Spleen (tissue), 11 donors: ENCODE measurements at regions not wholly inside any gene's neighbourhood (a gene's known extent, or its start where the extent isn't known, plus 50 kb on each side); places are given as distances from the start of the nearest gene placed in this dataset.

Experiments used
- DNase-seq: peaks from one replicate; pipeline ENCODE4 v3.0.0-alpha.2; 2020
- H3K27ac ChIP-seq, 8 donors: fragments of 200-600 bp; sonication (generic) in 7 of 8; 1 replicate in 4 of 8; 2 replicates in 4 of 8; pipeline versions ENCODE4 v1.5.0 to v1.8.0; 2016 to 2021; ENCODE audit warnings: inconsistent platforms in 4 of 8, mild to moderate bottlenecking in 4 of 8, moderate library complexity in 1 of 8
- H3K27me3 ChIP-seq, 7 donors: fragments of 200-600 bp; sonication (generic) in 6 of 7; replicated peaks in 1 of 7; 1 replicate in 4 of 7; 2 replicates in 3 of 7; pipeline versions ENCODE4 v1.5.0 to v1.8.0; 2016 to 2021; ENCODE audit warnings: inconsistent platforms in 3 of 7, mild to moderate bottlenecking in 1 of 7
- H3K36me3 ChIP-seq, 6 donors: fragments of 200-600 bp; sonication (generic) in 5 of 6; 1 replicate in 4 of 6; 2 replicates in 2 of 6; pipeline versions ENCODE4 v1.5.0 to v1.8.0; 2016 to 2021; ENCODE audit warnings: inconsistent platforms in 2 of 6
- H3K4me1 ChIP-seq, 6 donors: fragments of 200-600 bp; sonication (generic) in 5 of 6; 1 replicate in 3 of 6; 2 replicates in 3 of 6; pipeline versions ENCODE4 v1.5.0 to v1.8.0; 2016 to 2021; ENCODE audit warnings: inconsistent platforms in 3 of 6
- H3K4me3 ChIP-seq, 8 donors: fragments of 200-600 bp; sonication (generic) in 7 of 8; 1 replicate in 4 of 8; 2 replicates in 4 of 8; pipeline versions ENCODE4 v1.5.0 to v1.8.0; 2016 to 2021; ENCODE audit warnings: inconsistent platforms in 4 of 8, mild to moderate bottlenecking in 4 of 8, moderate library complexity in 2 of 8
- H3K9me3 ChIP-seq, 8 donors: fragments of 200-600 bp; sonication (generic) in 7 of 8; 1 replicate in 4 of 8; 2 replicates in 4 of 8; pipeline versions ENCODE4 v1.5.0 to v1.8.0; 2016 to 2021; ENCODE audit warnings: inconsistent platforms in 4 of 8
- CTCF ChIP-seq, 11 experiments: fragments of 200-600 bp in 7 of 11; fragments of 450-650 bp in 4 of 11; sonication (generic) in 4 of 11; IDR thresholded peaks in 8 of 11; conservative IDR thresholded peaks in 3 of 11; 1 replicate in 7 of 11; 2 replicates in 4 of 11; pipeline versions ENCODE4 v1.4.0 to v1.8.0; 2016 to 2021; ENCODE audit warnings: antibody characterized with exemption in 11 of 11, inconsistent platforms in 4 of 11, mild to moderate bottlenecking in 1 of 11
- POLR2A ChIP-seq, 3 donors: fragments of 450-650 bp; IDR thresholded peaks; one replicate each; pipeline ENCODE4 v1.5.1; 2017; ENCODE audit warnings: antibody characterized with exemption in 3 of 3, mild to moderate bottlenecking in 1 of 3
- POLR2AphosphoS5 ChIP-seq, 3 donors: sonication (generic); formaldehyde crosslinking; IDR thresholded peaks; one replicate each; pipeline ENCODE4 v1.5.1; 2017; ENCODE audit warnings: antibody characterized with exemption in 3 of 3
- WGBS, 5 donors: extraction: QIAGEN DNeasy Blood & Tissue Kit in 3 of 5; methylation state at CpG; one replicate each; pipeline versions ENCODE4 v1.1.5 to v1.1.7; 2013 to 2018; 5-methylcytosine and 5-hydroxymethylcytosine counted together
- intact Hi-C: fragments of 100-400 bp; cut with DNase I; formaldehyde crosslinking; loops from one replicate; pipeline ENCODE4 v1.15.0; 2023; ENCODE audit warnings: low total_unique reads
- donor health status: healthy with polysubstance abuse.
- donor health status: DM: no; HTN: no; CAD: no; lungs with moderate emphysema.
- donor health status: DM: no; HTN: no; CAD: no.
- donor health status: Bipolar disorder and iron deficiency.
- donor health status: healthy.
- donor health status: DM: no; HTN: no; CAD: no.
- donor health status: DM: yes; HTN: yes; CAD: no.

DNA sequence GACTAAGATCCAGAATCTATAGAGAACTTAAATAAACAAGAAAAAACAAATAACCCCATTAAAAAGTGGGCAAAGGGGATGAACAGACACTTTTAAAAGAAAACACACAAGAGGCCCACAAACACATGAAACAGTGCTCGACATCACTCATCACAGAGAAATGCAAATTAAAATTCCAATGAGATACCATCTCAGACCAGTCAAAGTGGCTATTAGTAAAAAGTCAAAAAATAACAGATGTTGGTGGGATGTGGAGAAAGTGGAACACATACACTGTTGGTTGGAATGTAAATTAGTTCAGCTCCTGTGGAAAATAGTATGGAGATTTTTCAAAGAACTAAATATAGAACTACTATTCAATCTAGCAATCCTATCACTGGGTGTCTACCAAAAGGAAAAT, 143.1 kb downstream of the IFI44 start:
- whole genome bisulfite sequencing, 5 donors = 64 to 88% (median 79%) methylated on average over 1 of the region's 1 CpG
- TF ChIP-seq POLR2A (IDR thresholded peaks at IDR 0.05) (no peak), CTCF (IDR thresholded peaks at IDR 0.05 in 8 of 11, conservative IDR thresholded peaks at IDR 0.05 in 3 of 11) (no peak), POLR2AphosphoS5 (IDR thresholded peaks at IDR 0.05) (no peak)
- Histone ChIP-seq H3K27me3 (no peaks in the 10 kb centered on the region), H3K9me3 (peaks cover 0 to 6% (median 0%) of the 10 kb centered on the region in 8 donors), H3K4me3 (no peak overlapping the region), H3K27ac (no peak overlapping the region), H3K36me3 (no peaks in the 10 kb centered on the region), H3K4me1 (no peaks in the 10 kb centered on the region)
- intact Hi-C loops = no loop called here
- no peak for DNase-seq

DNA sequence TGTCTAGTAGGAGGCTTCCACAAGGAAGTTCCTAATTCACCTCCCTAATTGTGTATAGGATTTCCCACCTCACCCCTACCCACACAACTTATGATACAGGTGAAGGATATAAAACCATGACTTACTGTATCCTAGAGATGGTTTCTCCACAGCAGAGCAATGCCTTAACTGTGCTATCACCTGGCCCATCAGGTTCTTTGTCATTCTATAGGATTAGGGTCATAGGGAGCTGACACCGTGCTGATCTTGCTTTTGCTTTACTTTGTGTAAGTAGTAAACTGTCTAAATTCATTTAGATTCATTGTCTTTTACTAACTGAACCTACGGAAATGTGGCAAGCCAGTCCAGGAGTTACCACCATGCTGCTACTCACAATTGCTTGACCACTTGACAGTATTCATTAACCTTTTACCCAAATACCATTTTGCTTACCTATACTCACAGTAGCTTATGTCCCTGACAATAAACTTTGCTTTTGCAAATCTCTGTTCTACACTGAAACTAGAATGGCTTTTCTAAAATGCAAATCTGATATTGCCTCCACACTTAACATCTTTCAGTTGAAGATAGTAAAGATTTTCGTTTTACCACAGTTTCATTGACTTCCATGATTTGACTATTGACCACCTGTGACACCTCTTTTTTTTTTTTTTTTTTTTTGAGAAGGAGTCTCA, 147.6 kb downstream of the IFI44 start:
- H3K9me3 ChIP-seq = no peaks in the 10 kb centered on the region
- intact Hi-C loops = no loop called here
- no peaks in the 10 kb centered on the region for H3K4me1 ChIP-seq
- H3K27me3 ChIP-seq = no peaks in the 10 kb centered on the region
- TF ChIP-seq POLR2AphosphoS5 (IDR thresholded peaks at IDR 0.05) (no peak), CTCF (IDR thresholded peaks at IDR 0.05 in 8 of 11, conservative IDR thresholded peaks at IDR 0.05 in 3 of 11) (no peak), POLR2A (IDR thresholded peaks at IDR 0.05) (no peak)
- WGBS, 5 donors = 46 to 70% (median 58%) methylated on average over 3 of the region's 3 CpGs
- no peaks in the 10 kb centered on the region for H3K36me3 ChIP-seq
- no peak for DNase-seq
- H3K4me3 ChIP-seq = no peak overlapping the region
- H3K27ac ChIP-seq = no peak overlapping the region

DNA sequence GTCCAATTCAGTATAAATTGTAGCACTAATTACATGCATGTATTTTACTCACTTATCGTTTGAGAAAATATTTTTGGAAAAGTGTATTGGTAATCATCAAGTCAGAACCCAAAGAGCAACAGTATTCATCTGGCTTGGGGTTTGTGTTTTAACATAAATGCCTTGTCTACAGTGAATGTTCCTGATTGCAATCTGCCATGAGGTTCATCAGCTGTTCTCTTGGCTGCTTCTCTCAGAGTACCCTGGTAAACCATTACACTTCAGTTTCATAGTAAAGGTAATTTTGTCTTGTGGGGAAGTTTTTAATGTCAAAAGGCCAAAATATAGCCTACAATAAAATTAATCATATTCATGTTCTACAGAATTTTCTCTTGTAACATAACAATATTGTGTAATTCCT, 150.3 kb downstream of the IFI44 start:
- no peak for DNase-seq
- Histone ChIP-seq H3K27me3 (no peaks in the 10 kb centered on the region), H3K36me3 (no peaks in the 10 kb centered on the region), H3K27ac (no peak overlapping the region), H3K4me1 (no peaks in the 10 kb centered on the region), H3K4me3 (no peak overlapping the region), H3K9me3 (no peaks in the 10 kb centered on the region)
- 69 to 86% (median 78%) methylated on average over 1 of the region's 1 CpG for WGBS, 5 donors
- TF ChIP-seq POLR2AphosphoS5 (IDR thresholded peaks at IDR 0.05) (no peak), CTCF (IDR thresholded peaks at IDR 0.05 in 8 of 11, conservative IDR thresholded peaks at IDR 0.05 in 3 of 11) (no peak), POLR2A (IDR thresholded peaks at IDR 0.05) (no peak)
- intact Hi-C loops = no loop called here

DNA sequence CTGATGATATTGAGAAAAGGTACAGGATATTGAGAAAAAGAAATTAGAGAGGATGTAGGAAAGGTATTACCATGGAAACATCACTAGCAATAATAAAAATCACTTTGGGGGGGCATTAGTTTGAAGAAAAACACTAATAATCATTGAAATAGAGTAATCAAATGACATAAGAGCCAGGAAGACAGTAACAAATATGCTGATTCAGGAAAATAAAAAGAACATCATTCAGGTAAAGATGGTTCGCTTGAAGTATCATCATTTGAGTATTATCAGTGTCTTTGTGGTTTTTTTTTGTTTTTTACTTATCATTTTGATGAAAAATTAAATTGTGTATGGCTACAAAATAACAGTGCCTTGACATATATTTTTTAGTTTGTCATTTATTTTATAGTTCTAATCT, 164.5 kb downstream of the IFI44 start:
- Histone ChIP-seq H3K27me3 (no peaks in the 10 kb centered on the region), H3K4me1 (no peaks in the 10 kb centered on the region), H3K4me3 (no peak overlapping the region), H3K9me3 (no peaks in the 10 kb centered on the region), H3K27ac (no peak overlapping the region), H3K36me3 (no peaks in the 10 kb centered on the region)
- no peak for DNase-seq
- intact Hi-C loops = no loop called here
- WGBS, 5 donors = 71 to 90% (median 80%) methylated on average over 1 of the region's 1 CpG
- no peak for TF ChIP-seq POLR2AphosphoS5 (IDR thresholded peaks at IDR 0.05)
- no peak for TF ChIP-seq POLR2A (IDR thresholded peaks at IDR 0.05)
- TF ChIP-seq CTCF (IDR thresholded peaks at IDR 0.05 in 8 of 11, conservative IDR thresholded peaks at IDR 0.05 in 3 of 11) = no peak
